ENCODE measurements at regions not wholly inside any gene's neighbourhood (a gene's known extent, or its start where the extent isn't known, plus 50 kb on each side); places are given as distances from the start of the nearest gene placed in this dataset.
A peak's percentile ranks its signal among the peaks of the same experiment; 100 is the strongest.

- intact Hi-C loops (cut with micrococcal nuclease) = no loop called here
- no peak for DNase-seq
- peak; percentile 25 for ATAC-seq
Measured at GRCh38 chr6:44051515-44051914, 75.7 kb downstream of the MRPL14 start.

- no peak for DNase-seq
- peak; percentile 28 for ATAC-seq
- intact Hi-C loops (cut with micrococcal nuclease) = no loop called here
Measured at GRCh38 chr6:44050872-44051505, 76.3 kb downstream of the MRPL14 start.

- DNase-seq (no peak), ATAC-seq (no peak)
- intact Hi-C loops (cut with micrococcal nuclease) = no loop called here
Measured at GRCh38 chr6:44049989-44050871, 77.0 kb downstream of the MRPL14 start.

GRCh38 chr6:44049163-44049988 lies 77.9 kb downstream of the MRPL14 start:
- ATAC-seq = peak; percentile 29
- DNase-seq = no peak
- intact Hi-C loops (cut with micrococcal nuclease) = no loop called here

GRCh38 chr6:44048277-44048676 lies 79.0 kb downstream of the MRPL14 start:
- intact Hi-C loops (cut with micrococcal nuclease) = no loop called here
- DNase-seq = no peak
- ATAC-seq = no peak

GRCh38 chr6:44047801-44048200 lies 79.5 kb downstream of the MRPL14 start:
- no peak for DNase-seq
- no peak for ATAC-seq
- intact Hi-C loops (cut with micrococcal nuclease) = no loop called here

- intact Hi-C loops (cut with micrococcal nuclease) = no loop called here
- DNase-seq = no peak
- ATAC-seq = no peak
Measured at GRCh38 chr6:44047179-44047546, 80.1 kb downstream of the MRPL14 start.

- no peak for DNase-seq
- intact Hi-C loops (cut with micrococcal nuclease) = no loop called here
- ATAC-seq = no peak
Measured at GRCh38 chr6:44046516-44047178, 80.6 kb downstream of the MRPL14 start.

- DNase-seq (peak; percentile 85), ATAC-seq (peak; percentile 87)
- intact Hi-C loops (cut with micrococcal nuclease) = no loop called here
Measured at GRCh38 chr6:44045672-44046015, 81.6 kb downstream of the MRPL14 start.

- DNase-seq = no peak
- ATAC-seq = no peak
- intact Hi-C loops (cut with micrococcal nuclease) = no loop called here
Measured at GRCh38 chr6:44044940-44045671, 82.1 kb downstream of the MRPL14 start.

- no peak for DNase-seq
- intact Hi-C loops (cut with micrococcal nuclease) = no loop called here
- ATAC-seq = no peak
Measured at GRCh38 chr6:44044154-44044539, 83.1 kb downstream of the MRPL14 start.

GRCh38 chr6:44043479-44044153 lies 83.6 kb downstream of the MRPL14 start:
- intact Hi-C loops (cut with micrococcal nuclease) = no loop called here
- peak; percentile 13 for ATAC-seq
- peak; percentile 56 for DNase-seq

- DNase-seq (no peak), ATAC-seq (no peak)
- intact Hi-C loops (cut with micrococcal nuclease) = no loop called here
Measured at GRCh38 chr6:44042989-44043478, 84.2 kb downstream of the MRPL14 start.

GRCh38 chr6:44042261-44042988 lies 84.8 kb downstream of the MRPL14 start:
- intact Hi-C loops (cut with micrococcal nuclease) = no loop called here
- DNase-seq = peak; percentile 16
- ATAC-seq = no peak

- ATAC-seq (no peak), DNase-seq (peak; percentile 11)
- intact Hi-C loops (cut with micrococcal nuclease) = no loop called here
Measured at GRCh38 chr6:44041461-44042260, 85.6 kb downstream of the MRPL14 start.

- intact Hi-C loops (cut with micrococcal nuclease) = no loop called here
- ATAC-seq = no peak
- DNase-seq = peak; percentile 6
Measured at GRCh38 chr6:44040786-44041185, 86.5 kb downstream of the MRPL14 start.

- intact Hi-C loops (cut with micrococcal nuclease) = no loop called here
- ATAC-seq = no peak
- no peak for DNase-seq
Measured at GRCh38 chr6:44039839-44040350, 87.4 kb downstream of the MRPL14 start.

Measured in left ventricle myocardium superior (tissue), 1 donor.